Osteoblast (primary cell): ENCODE measurements at regions not wholly inside any gene's neighbourhood (a gene's known extent, or its start where the extent isn't known, plus 50 kb on each side); places are given as distances from the start of the nearest gene placed in this dataset.

Experiments used
- DNase-seq: peaks from one replicate; pipeline ENCODE4 v3.0.0; 2011; ENCODE audit warnings: low spot score, mixed read lengths; ENCODE audit not compliant: insufficient read length; ENCODE audit errors: missing footprints
- H2AFZ ChIP-seq: 2 replicates; pipeline ENCODE4 v1.6.0; 2011; ENCODE audit warnings: mild to moderate bottlenecking, low read length
- H3K27ac ChIP-seq: 2 replicates; pipeline ENCODE4 v1.5.1; 2011; ENCODE audit warnings: mild to moderate bottlenecking, low read depth, low read length, moderate library complexity
- H3K27me3 ChIP-seq: 2 replicates; pipeline ENCODE4 v1.6.0; 2012; ENCODE audit warnings: mild to moderate bottlenecking, control low read depth, inconsistent platforms, low read length, moderate library complexity; ENCODE audit not compliant: insufficient read depth
- H3K36me3 ChIP-seq: 2 replicates; pipeline ENCODE4 v1.5.1; 2011; ENCODE audit warnings: mild to moderate bottlenecking, low read length, control low read depth, moderate library complexity; ENCODE audit not compliant: insufficient read depth
- H3K4me1 ChIP-seq: 2 replicates; pipeline ENCODE4 v1.5.1; 2011; ENCODE audit warnings: mild to moderate bottlenecking, low read length, control low read depth, moderate library complexity; ENCODE audit not compliant: insufficient read depth
- H3K4me2 ChIP-seq: 2 replicates; pipeline ENCODE4 v1.6.0; 2011; ENCODE audit warnings: mild to moderate bottlenecking, low read length; ENCODE audit not compliant: insufficient read depth
- H3K4me3 ChIP-seq: fragments of 200-600 bp; sonication (generic); 3 replicates; pipeline ENCODE4 v1.5.1; 2012; ENCODE audit warnings: mild to moderate bottlenecking, low read length, inconsistent platforms; ENCODE audit not compliant: insufficient read depth
- H3K79me2 ChIP-seq: 2 replicates; pipeline ENCODE4 v1.6.0; 2012; ENCODE audit warnings: mild to moderate bottlenecking, low read length, control low read depth, inconsistent platforms; ENCODE audit not compliant: insufficient read depth
- H3K9me3 ChIP-seq: 2 replicates; pipeline ENCODE4 v1.5.1; 2011; ENCODE audit warnings: low read depth, low read length, control low read depth
- H4K20me1 ChIP-seq: 2 replicates; pipeline ENCODE4 v1.6.0; 2012; ENCODE audit warnings: mild to moderate bottlenecking, low read length, control low read depth; ENCODE audit not compliant: insufficient read depth
- CTCF ChIP-seq: IDR thresholded peaks from 2 replicates; pipeline ENCODE4 v1.5.1; 2011; ENCODE audit warnings: mild to moderate bottlenecking, low read depth, low read length, moderate library complexity; ENCODE audit errors: extremely low read depth

DNA sequence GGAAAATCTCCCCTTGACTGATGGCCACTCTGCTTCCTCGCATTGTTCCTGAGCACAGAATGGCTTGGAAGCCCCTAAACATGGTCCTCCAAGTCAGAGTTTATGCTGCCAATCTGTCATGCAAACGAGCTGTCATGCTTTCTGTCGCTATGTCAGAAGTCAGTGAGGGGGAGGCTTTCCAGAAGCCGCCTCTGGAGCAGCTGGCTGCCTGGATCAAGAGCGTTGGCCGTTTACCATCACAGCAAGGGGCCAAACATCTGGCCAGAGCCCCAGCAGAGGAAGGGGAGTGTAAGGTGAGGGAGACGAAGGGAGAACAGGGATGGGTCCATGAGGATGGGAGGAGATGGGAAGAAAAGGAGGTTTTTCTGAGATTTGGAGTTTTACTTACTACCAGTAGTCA is 372.6 kb upstream of the NR2F2 start:
- H3K4me2 ChIP-seq, result no peak overlapping the region
- no peaks in the 10 kb centered on the region for H3K36me3 ChIP-seq
- no peak overlapping the region for H2AFZ ChIP-seq
- H3K27me3 ChIP-seq, result no peaks in the 10 kb centered on the region
- no peak overlapping the region for H3K27ac ChIP-seq
- no peak overlapping the region for H3K4me3 ChIP-seq
- no peaks in the 10 kb centered on the region for H3K79me2 ChIP-seq
- no peak for TF ChIP-seq CTCF
- H4K20me1 ChIP-seq, result no peaks in the 10 kb centered on the region
- no peaks in the 10 kb centered on the region for H3K9me3 ChIP-seq
- H3K4me1 ChIP-seq, result no peaks in the 10 kb centered on the region
- no peak for DNase-seq

GRCh38 chr15:95958382-95958781 is 372.1 kb upstream of the NR2F2 start:
- Histone ChIP-seq H4K20me1 (no peaks in the 10 kb centered on the region), H3K36me3 (no peaks in the 10 kb centered on the region), H3K4me3 (no peak overlapping the region), H3K79me2 (no peaks in the 10 kb centered on the region), H3K27me3 (no peaks in the 10 kb centered on the region), H3K27ac (no peak overlapping the region), H3K4me1 (no peaks in the 10 kb centered on the region), H3K4me2 (no peak overlapping the region), H2AFZ (no peak overlapping the region), H3K9me3 (no peaks in the 10 kb centered on the region)
- no peak for TF ChIP-seq CTCF
- DNase-seq, result no peak

- TF ChIP-seq CTCF, result no peak
- H3K4me1 ChIP-seq, result peaks cover 11% of the 10 kb centered on the region
- no peaks in the 10 kb centered on the region for H3K36me3 ChIP-seq
- no peaks in the 10 kb centered on the region for H4K20me1 ChIP-seq
- no peak overlapping the region for H2AFZ ChIP-seq
- no peak for DNase-seq
- H3K9me3 ChIP-seq, result no peaks in the 10 kb centered on the region
- H3K27me3 ChIP-seq, result no peaks in the 10 kb centered on the region
- no peak overlapping the region for H3K4me3 ChIP-seq
- H3K79me2 ChIP-seq, result no peaks in the 10 kb centered on the region
- H3K4me2 ChIP-seq, result no peak overlapping the region
- no peak overlapping the region for H3K27ac ChIP-seq
Measured at GRCh38 chr15:95968856-95969255, 361.6 kb upstream of the NR2F2 start.

DNA sequence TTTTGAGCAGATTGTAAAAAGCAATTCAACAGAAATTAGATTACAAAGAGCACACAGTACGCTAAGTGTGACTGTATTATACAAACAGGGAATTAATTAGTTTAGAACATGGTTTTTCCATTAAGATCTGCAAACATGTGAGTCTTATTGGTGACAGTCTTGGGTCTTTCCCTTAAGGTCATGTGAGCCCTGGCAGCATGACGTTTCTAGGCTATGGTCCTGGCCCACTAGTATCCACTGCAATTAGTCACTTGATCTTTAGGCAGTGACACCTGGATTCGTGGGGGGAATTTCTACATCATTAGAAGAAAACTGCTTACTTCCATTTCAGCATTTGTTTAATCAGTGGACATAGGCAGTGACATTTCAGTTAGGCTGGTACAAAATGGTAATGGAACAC is 360.2 kb upstream of the NR2F2 start:
- no peaks in the 10 kb centered on the region for H3K9me3 ChIP-seq
- H3K27me3 ChIP-seq, result no peaks in the 10 kb centered on the region
- no peak for DNase-seq
- peaks cover 11% of the 10 kb centered on the region for H3K4me1 ChIP-seq
- no peaks in the 10 kb centered on the region for H3K36me3 ChIP-seq
- no peak for TF ChIP-seq CTCF
- H3K27ac ChIP-seq, result no peak overlapping the region
- no peak overlapping the region for H3K4me2 ChIP-seq
- no peak overlapping the region for H2AFZ ChIP-seq
- H3K79me2 ChIP-seq, result no peaks in the 10 kb centered on the region
- H3K4me3 ChIP-seq, result no peak overlapping the region
- H4K20me1 ChIP-seq, result no peaks in the 10 kb centered on the region
